SK-N-SH (cell line): ENCODE measurements at regions not wholly inside any gene's neighbourhood (a gene's known extent, or its start where the extent isn't known, plus 50 kb on each side); places are given as distances from the start of the nearest gene placed in this dataset.

Experiments
- CTCF ChIA-PET: fragments of 300-600, 350-600 bp; formaldehyde crosslinking; extraction: SDS; loops from one replicate; lab custom pipeline; 2021; lab: Yijun Ruan, JAX
- POLR2A ChIA-PET: fragments of 350-600 bp; sonication (Branson Sonifier 250); formaldehyde crosslinking; extraction: SDS; loops from one replicate; lab custom pipeline; 2020; ENCODE audit warnings: antibody characterized with exemption, inconsistent platforms; lab: Yijun Ruan, JAX
- DNase-seq: peaks from one replicate; pipeline ENCODE4 v3.0.0; 2012
- H2AFZ ChIP-seq: fragments of 200-600 bp; sonication (generic); 2 replicates; pipeline ENCODE4 v1.8.1; 2016; ENCODE audit warnings: antibody characterized with exemption, mild to moderate bottlenecking, low read depth
- H3F3A ChIP-seq: fragments of 200-600 bp; sonication (generic); replicated peaks from 2 replicates; pipeline ENCODE3; 2016; ENCODE audit warnings: antibody characterized with exemption, mild to moderate bottlenecking; ENCODE audit not compliant: insufficient read depth
- H3K27ac ChIP-seq, 2 experiments: fragments of 200-500 bp in 1 of 2; fragments of 200-600 bp in 1 of 2; sonication (Bioruptor generic) in 1 of 2; sonication (generic), shearing (Covaris generic) in 1 of 2; 2 replicates each; pipeline versions ENCODE4 v1.5.1 to v1.6.1; 2014 to 2016; ENCODE audit warnings: low read depth in 2 of 2, inconsistent platforms in 1 of 2, low read length in 1 of 2, mild to moderate bottlenecking in 1 of 2, mixed read lengths in 1 of 2
- H3K27me3 ChIP-seq: fragments of 200-600 bp; sonication (generic), shearing (Covaris generic); 2 replicates; pipeline ENCODE4 v1.6.1; 2016; ENCODE audit warnings: mixed run types; ENCODE audit not compliant: insufficient read depth
- H3K36me3 ChIP-seq, 2 experiments: fragments of 200-500 bp in 1 of 2; fragments of 200-600 bp in 1 of 2; sonication (Bioruptor generic) in 1 of 2; sonication (generic) in 1 of 2; replicated peaks in 1 of 2; 2 replicates each; pipeline versions ENCODE3 to v1.5.1; 2014 to 2016; ENCODE audit warnings: low read length in 1 of 2, mild to moderate bottlenecking in 1 of 2; ENCODE audit not compliant: insufficient read depth in 2 of 2, control insufficient read depth in 1 of 2
- H3K4me1 ChIP-seq, 2 experiments: fragments of 200-500 bp in 1 of 2; fragments of 200-600 bp in 1 of 2; sonication (Bioruptor generic) in 1 of 2; sonication (generic), shearing (Covaris generic) in 1 of 2; 2 replicates each; pipeline versions ENCODE4 v1.5.1 to v1.6.1; 2014 to 2016; ENCODE audit warnings: low read depth in 1 of 2, low read length in 1 of 2, mixed run types in 1 of 2; ENCODE audit not compliant: insufficient read depth in 2 of 2, control insufficient read depth in 1 of 2
- H3K4me2 ChIP-seq: fragments of 200-600 bp; sonication (generic), shearing (Covaris generic); 2 replicates; pipeline ENCODE4 v1.6.1; 2017; ENCODE audit warnings: mixed run types
- H3K4me3 ChIP-seq, 2 experiments: fragments of 200-500 bp in 1 of 2; fragments of 200-600 bp in 1 of 2; sonication (Bioruptor generic) in 1 of 2; sonication (generic), shearing (Covaris generic) in 1 of 2; 2 replicates each; pipeline versions ENCODE4 v1.5.1 to v1.8.1; 2014 to 2016; ENCODE audit warnings: low read depth in 2 of 2, inconsistent platforms in 1 of 2, low read length in 1 of 2, mild to moderate bottlenecking in 1 of 2, mixed read lengths in 1 of 2, moderate library complexity in 1 of 2
- H3K79me2 ChIP-seq: fragments of 200-600 bp; sonication (generic); 2 replicates; pipeline ENCODE4 v1.8.1; 2017; ENCODE audit warnings: mild to moderate bottlenecking; ENCODE audit not compliant: insufficient read depth
- H3K9ac ChIP-seq: fragments of 200-600 bp; sonication (generic); 2 replicates; pipeline ENCODE4 v1.6.1; 2017; ENCODE audit warnings: mixed run types
- H3K9me2 ChIP-seq: fragments of 200-600 bp; sonication (generic); 2 replicates; pipeline ENCODE4 v1.6.1; 2017; ENCODE audit warnings: mixed run types
- H3K9me3 ChIP-seq: fragments of 200-600 bp; sonication (generic); 2 replicates; pipeline ENCODE4 v1.6.1; 2017; ENCODE audit warnings: mixed run types, mild to moderate bottlenecking, moderate library complexity
- H4K20me1 ChIP-seq: fragments of 200-600 bp; sonication (generic); 2 replicates; pipeline ENCODE4 v1.6.1; 2017; ENCODE audit warnings: mild to moderate bottlenecking, mixed run types; ENCODE audit not compliant: insufficient read depth
- CHD2 ChIP-seq: fragments of 150-350 bp; IDR thresholded peaks from 2 replicates; pipeline ENCODE4 v1.6.1; 2018; ENCODE audit warnings: low read length; ENCODE audit not compliant: partially characterized antibody
- CTCF ChIP-seq: fragments of 200-600 bp; sonication (generic); IDR thresholded peaks from 2 replicates; pipeline ENCODE4 v1.6.1; 2017; ENCODE audit warnings: antibody characterized with exemption, mild to moderate bottlenecking, moderate library complexity
- ELF1 ChIP-seq: IDR thresholded peaks from 2 replicates; pipeline ENCODE4 v1.4.0; 2012
- FOXJ3 ChIP-seq: sonication (generic); formaldehyde crosslinking; IDR thresholded peaks from 2 replicates; pipeline ENCODE4 v1.5.1; 2020; ENCODE audit warnings: mild to moderate bottlenecking, missing genetic modification reagents
- GATA2 ChIP-seq: sonication (generic); formaldehyde crosslinking; IDR thresholded peaks from 2 replicates; pipeline ENCODE4 v1.5.0; 2020; ENCODE audit warnings: mild to moderate bottlenecking, missing genetic modification reagents
- MXI1 ChIP-seq: IDR thresholded peaks from 2 replicates; pipeline ENCODE4 v1.6.1; 2012; ENCODE audit warnings: mild to moderate bottlenecking, low read depth, low read length, improper control_type of control experiment
- NRF1 ChIP-seq: IDR thresholded peaks from 2 replicates; pipeline ENCODE4 v1.6.1; 2012; ENCODE audit warnings: low read depth, mild to moderate bottlenecking, low read length
- PBX3 ChIP-seq: IDR thresholded peaks from 2 replicates; pipeline ENCODE4; 2012
- RCOR1 ChIP-seq: fragments of 150-350 bp; IDR thresholded peaks from 2 replicates; pipeline ENCODE4 v1.6.1; 2017; ENCODE audit warnings: antibody characterized with exemption, low read length
- REST ChIP-seq: IDR thresholded peaks from 2 replicates; pipeline ENCODE4 v1.6.1; 2012; ENCODE audit warnings: mild to moderate bottlenecking, low read depth, low read length, moderate library complexity
- SMC3 ChIP-seq: IDR thresholded peaks from 2 replicates; pipeline ENCODE4 v1.6.1; 2012; ENCODE audit warnings: low read depth, low read length, improper control_type of control experiment
- TAF1 ChIP-seq: IDR thresholded peaks from 2 replicates; pipeline ENCODE4 v1.6.1; 2012; ENCODE audit warnings: low read depth, mild to moderate bottlenecking, low read length, moderate library complexity, borderline replicate concordance
- TCF12 ChIP-seq: IDR thresholded peaks from 2 replicates; pipeline ENCODE4 v1.4.0; 2012
- TEAD4 ChIP-seq: IDR thresholded peaks from 2 replicates; pipeline ENCODE4 v1.4.0; 2012; ENCODE audit warnings: mild to moderate bottlenecking, borderline replicate concordance; ENCODE audit not compliant: insufficient read depth
- WGBS: methylation state at CpG from one replicate; pipeline ENCODE4 v1.1.6; 2017; ENCODE audit warnings: low lambda C conversion rate; 5-methylcytosine and 5-hydroxymethylcytosine counted together

GRCh38 chr15:61337541-61337940 is 108.4 kb upstream of the RORA start:
- Histone ChIP-seq H3K4me2 (no peak overlapping the region), H3K4me3 (no peak overlapping the region), H3K9me3 (no peaks in the 10 kb centered on the region), H2AFZ (no peak overlapping the region), H3K79me2 (no peaks in the 10 kb centered on the region), H3K4me1 (peaks cover 0 to 9% of the 10 kb centered on the region in 2 experiments; a peak in 2 of 4 replicates), H3K27me3 (no peaks in the 10 kb centered on the region), H3K36me3 (no peaks in the 10 kb centered on the region), H3K9ac (no peak overlapping the region), H4K20me1 (no peaks in the 10 kb centered on the region), H3K27ac (no peak overlapping the region), H3K9me2 (no peaks in the 10 kb centered on the region), H3F3A (no peaks in the 10 kb centered on the region)
- ChIA-PET POLR2A (no interaction called here), CTCF (no interaction called here)
- no peak for DNase-seq
- 34% methylated on average over 8 of the region's 8 CpGs for WGBS
- TF ChIP-seq TCF12 (no peak), CTCF (no peak), FOXJ3 (CRISPR knock-in tag) (no peak), NRF1 (no peak), MXI1 (no peak), PBX3 (no peak), RCOR1 (no peak), REST (no peak), SMC3 (no peak), TAF1 (no peak), ELF1 (no peak), GATA2 (no peak), TEAD4 (no peak), CHD2 (no peak)
